ENCODE measurements at regions not wholly inside any gene's neighbourhood (a gene's known extent, or its start where the extent isn't known, plus 50 kb on each side); places are given as distances from the start of the nearest gene placed in this dataset.

DNA sequence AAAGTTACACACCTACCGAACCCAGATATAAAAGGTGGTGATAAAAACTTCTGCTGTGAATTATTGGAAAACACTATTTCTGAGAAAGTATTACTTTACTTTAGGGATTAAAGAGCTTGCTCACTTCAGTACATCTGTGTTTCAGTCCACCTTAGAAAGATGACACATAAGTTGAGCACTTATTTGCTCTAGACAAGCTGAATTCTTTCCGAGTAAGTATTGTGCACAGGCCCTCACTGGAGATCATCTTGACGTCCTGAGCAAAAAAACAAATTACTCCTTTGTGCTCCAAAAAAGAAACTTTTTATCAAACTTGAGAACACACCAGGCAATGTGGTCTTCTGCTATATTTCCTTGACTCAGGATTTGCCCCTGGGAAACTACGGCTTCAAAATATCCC, 231.0 kb upstream of the GRAMD2B start:
- DNase-seq (ENCODE audit: extremely low spot score), result no peak
- WGBS, result 95% methylated on average over 4 of the region's 4 CpGs
- no peak overlapping the region for H3K27ac ChIP-seq (ENCODE audit: low read depth)
- no peaks in the 10 kb centered on the region for H3K4me1 ChIP-seq (ENCODE audit: insufficient read depth)
- no peak overlapping the region for H3K4me3 ChIP-seq (ENCODE audit: low read depth, low read length)
- H3K36me3 ChIP-seq (ENCODE audit: insufficient read depth), result no peaks in the 10 kb centered on the region

DNA sequence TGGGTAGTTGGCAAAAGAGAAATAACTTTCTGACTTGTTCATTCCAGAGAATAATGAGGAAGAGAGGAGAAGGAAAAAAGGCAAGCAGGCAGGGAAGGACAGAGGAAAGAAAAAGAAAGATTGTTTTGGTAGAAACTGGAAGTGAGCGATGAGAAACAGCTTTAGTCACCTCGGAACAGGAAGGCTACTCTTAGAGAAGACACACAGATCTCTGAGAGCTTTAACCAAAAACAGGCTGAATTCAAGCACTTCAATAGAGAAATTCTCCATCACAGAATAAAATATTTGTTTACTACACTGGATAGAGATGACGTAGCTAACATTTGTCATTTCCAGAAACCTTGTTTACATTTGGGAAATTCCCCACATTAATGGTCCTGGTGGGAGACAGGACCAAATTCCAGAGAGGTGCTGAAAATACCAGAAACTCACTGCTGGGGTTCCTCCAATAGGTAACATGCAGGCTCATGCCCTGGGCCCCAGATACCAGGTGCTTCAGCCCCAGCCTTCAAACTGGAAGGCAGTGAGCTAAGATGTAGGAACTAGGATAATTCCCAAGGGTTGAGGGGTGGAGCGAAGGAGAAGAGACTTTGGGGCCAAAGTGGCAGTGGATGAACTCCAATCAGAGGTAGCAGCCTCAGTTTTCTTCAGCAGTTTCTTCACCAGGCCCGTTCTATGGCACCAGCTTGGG, 227.7 kb upstream of the GRAMD2B start:
- DNase-seq (ENCODE audit: extremely low spot score), result no peak
- WGBS, result 58% methylated on average over 5 of the region's 5 CpGs
- Histone ChIP-seq H3K36me3 (ENCODE audit: insufficient read depth) (no peaks in the 10 kb centered on the region), H3K4me3 (ENCODE audit: low read depth, low read length) (no peak overlapping the region), H3K27ac (ENCODE audit: low read depth) (no peak overlapping the region), H3K4me1 (ENCODE audit: insufficient read depth) (no peaks in the 10 kb centered on the region)

DNA sequence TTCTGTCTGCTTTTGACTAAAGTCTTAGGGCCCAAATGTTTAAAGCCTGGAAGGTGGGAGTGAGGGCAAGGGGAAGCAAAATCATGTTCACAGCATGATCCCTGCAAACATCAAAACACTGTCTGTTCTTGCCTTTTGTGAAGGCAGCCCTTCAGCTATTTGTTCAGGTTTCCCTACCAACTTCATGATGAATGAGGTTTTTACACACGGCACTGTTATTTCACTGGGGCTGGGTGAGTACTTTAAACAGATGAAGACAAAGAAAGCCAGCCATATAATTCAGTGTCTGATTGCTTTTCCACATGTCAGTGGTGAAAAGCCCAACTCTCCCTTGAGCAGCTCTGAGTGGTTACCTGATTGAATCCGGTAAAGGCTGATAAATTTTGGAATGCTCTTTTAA, 224.7 kb upstream of the GRAMD2B start:
- no peaks in the 10 kb centered on the region for H3K4me1 ChIP-seq (ENCODE audit: insufficient read depth)

DNA sequence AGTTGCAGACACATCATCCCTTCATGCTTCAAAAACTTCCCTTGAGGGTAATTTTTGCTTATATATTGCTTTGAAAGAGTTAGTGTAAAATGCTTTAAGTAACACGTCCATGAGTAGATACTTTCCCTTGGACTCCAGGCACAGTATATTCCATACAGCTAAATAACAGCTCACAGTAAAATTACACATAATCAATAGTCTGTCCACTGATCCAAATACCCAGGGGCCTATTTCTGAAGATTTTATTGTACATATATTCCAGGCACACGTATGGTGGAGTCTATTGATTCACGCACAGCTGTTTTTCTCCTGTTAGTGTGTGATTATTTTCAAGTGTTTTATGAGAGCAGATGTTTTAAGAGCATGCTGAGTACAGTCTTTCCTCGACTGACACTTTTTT, 223.7 kb upstream of the GRAMD2B start:
- Histone ChIP-seq H3K4me1 (ENCODE audit: insufficient read depth) (no peaks in the 10 kb centered on the region), H3K36me3 (ENCODE audit: insufficient read depth) (no peaks in the 10 kb centered on the region), H3K27ac (ENCODE audit: low read depth) (no peak overlapping the region), H3K4me3 (ENCODE audit: low read depth, low read length) (no peak overlapping the region)
- DNase-seq (ENCODE audit: extremely low spot score), result no peak
- 79% methylated on average over 4 of the region's 4 CpGs for WGBS

More for the DNA sequence above, 224.7 kb upstream of the GRAMD2B start:
- DNase-seq (ENCODE audit: extremely low spot score), result no peak
- no peak overlapping the region for H3K4me3 ChIP-seq (ENCODE audit: low read depth, low read length)
- no peaks in the 10 kb centered on the region for H3K36me3 ChIP-seq (ENCODE audit: insufficient read depth)
- H3K27ac ChIP-seq (ENCODE audit: low read depth), result no peak overlapping the region
- WGBS, result 78% methylated on average over 2 of the region's 2 CpGs

DNA sequence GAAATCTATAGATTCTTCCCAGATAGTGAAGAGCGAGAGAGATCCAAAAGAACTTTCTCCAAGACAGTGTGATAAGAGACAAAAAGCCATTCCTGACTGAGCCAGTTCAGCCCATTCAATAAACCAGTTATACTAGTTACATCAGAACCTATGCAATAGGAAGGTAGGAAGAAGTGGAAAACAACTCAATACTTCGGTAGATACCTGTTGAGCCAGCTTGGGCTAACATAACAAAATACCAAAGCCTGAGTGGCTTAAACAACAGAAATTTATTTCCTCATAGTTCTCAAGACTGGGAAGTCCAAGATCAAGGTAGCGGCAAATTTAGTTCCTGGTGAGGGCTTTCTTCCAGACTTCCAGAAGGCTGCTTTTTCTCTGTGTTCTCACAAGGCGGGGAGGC, 214.5 kb upstream of the GRAMD2B start:
- H3K4me3 ChIP-seq (ENCODE audit: low read depth, low read length), result no peak overlapping the region
- DNase-seq (ENCODE audit: extremely low spot score), result no peak
- 70% methylated on average over 4 of the region's 4 CpGs for WGBS
- H3K4me1 ChIP-seq (ENCODE audit: insufficient read depth), result no peaks in the 10 kb centered on the region
- H3K27ac ChIP-seq (ENCODE audit: low read depth), result no peak overlapping the region
- no peaks in the 10 kb centered on the region for H3K36me3 ChIP-seq (ENCODE audit: insufficient read depth)

DNA sequence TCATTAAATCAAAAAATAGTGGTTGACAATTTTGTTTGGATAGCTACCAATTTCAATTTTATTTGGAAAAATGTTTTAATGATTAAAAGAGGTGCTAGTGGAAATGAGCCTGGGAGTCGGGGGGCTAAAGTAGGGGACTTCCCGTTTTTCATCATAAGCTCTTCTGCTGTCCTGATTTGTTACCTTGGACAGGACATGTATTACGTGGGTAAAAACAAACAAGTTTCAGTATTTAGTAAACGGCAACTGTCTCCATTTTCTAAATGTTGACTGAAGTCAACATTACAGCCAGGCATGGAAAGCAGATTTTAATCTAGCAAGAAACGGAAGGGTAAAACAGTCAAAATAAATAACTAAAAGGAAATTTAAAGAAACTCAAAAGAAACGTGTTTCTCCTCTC, 212.3 kb upstream of the GRAMD2B start:
- DNase-seq (ENCODE audit: extremely low spot score), result no peak
- H3K36me3 ChIP-seq (ENCODE audit: insufficient read depth), result no peaks in the 10 kb centered on the region
- no peak overlapping the region for H3K27ac ChIP-seq (ENCODE audit: low read depth)
- 78% methylated on average over 6 of the region's 6 CpGs for WGBS
- H3K4me3 ChIP-seq (ENCODE audit: low read depth, low read length), result no peak overlapping the region
- H3K4me1 ChIP-seq (ENCODE audit: insufficient read depth), result no peaks in the 10 kb centered on the region

DNA sequence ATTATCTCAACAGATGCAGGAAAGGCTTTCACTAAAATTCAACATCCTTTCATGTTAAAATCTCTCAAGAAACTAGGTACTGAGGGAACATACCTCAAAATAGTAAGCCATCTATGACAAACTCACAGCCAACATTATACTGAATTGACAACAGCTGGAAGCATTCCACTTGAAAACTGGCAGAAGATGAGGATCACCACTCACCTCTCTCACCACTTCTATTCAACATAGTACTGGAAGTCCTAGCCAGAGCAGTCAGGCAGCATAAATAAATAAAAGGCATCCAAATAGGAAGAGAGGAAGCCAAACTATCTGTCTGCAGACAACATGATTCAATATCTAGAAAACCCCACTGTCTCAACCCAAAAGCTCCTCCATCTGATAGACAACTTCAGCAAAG, 203.6 kb upstream of the GRAMD2B start:
- Histone ChIP-seq H3K27ac (ENCODE audit: low read depth) (no peak overlapping the region), H3K36me3 (ENCODE audit: insufficient read depth) (no peaks in the 10 kb centered on the region), H3K4me1 (ENCODE audit: insufficient read depth) (no peaks in the 10 kb centered on the region), H3K4me3 (ENCODE audit: low read depth, low read length) (no peak overlapping the region)
- DNase-seq (ENCODE audit: extremely low spot score), result no peak

DNA sequence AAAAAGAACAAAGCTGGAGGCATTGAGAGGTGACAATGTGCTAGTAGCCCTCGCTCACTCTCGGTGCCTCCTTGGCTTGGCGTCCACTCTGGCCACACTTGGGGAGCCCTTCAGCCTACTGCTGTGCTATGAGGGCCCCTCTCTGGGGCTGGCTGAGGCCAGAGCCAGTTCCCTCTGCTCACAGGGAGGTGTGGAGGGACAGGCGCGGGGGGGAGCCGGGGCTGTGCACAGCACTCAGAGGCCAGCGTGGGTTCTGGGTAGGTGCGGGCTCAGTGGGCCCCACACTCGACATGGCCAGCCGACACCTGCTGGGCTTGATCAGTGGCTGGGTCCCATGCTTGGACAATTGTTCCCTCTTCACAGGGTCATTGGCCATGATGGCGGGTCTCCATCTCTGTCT, 202.5 kb upstream of the GRAMD2B start:
- Histone ChIP-seq H3K36me3 (ENCODE audit: insufficient read depth) (no peaks in the 10 kb centered on the region), H3K27ac (ENCODE audit: low read depth) (no peak overlapping the region), H3K4me3 (ENCODE audit: low read depth, low read length) (no peak overlapping the region), H3K4me1 (ENCODE audit: insufficient read depth) (no peaks in the 10 kb centered on the region)
- no peak for DNase-seq (ENCODE audit: extremely low spot score)
- 94% methylated on average over 11 of the region's 11 CpGs for WGBS

DNA sequence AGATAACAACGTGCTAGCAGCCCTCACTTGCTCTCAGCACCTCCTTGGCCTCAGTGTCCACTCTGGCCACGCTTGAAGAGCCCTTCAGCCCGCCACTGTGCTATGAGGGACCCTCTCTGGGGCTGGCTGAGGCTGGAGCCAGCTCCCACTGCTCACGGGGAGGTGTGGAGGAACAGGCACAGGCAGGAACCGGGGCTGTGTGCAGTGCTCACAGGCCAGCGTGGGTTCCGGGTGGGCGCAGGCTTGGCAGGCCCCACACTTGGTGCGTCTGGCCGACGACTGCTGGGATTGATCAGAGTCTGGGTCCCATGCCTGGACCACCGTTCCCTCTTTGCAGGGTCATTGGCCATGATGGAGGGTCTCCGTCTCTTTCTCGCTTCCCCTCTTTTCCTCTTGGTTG, 194.3 kb upstream of the GRAMD2B start:
- whole genome bisulfite sequencing, result 93% methylated on average over 14 of the region's 14 CpGs
- no peak for DNase-seq (ENCODE audit: extremely low spot score)
- no peak overlapping the region for H3K27ac ChIP-seq (ENCODE audit: low read depth)
- no peaks in the 10 kb centered on the region for H3K36me3 ChIP-seq (ENCODE audit: insufficient read depth)
- no peaks in the 10 kb centered on the region for H3K4me1 ChIP-seq (ENCODE audit: insufficient read depth)
- H3K4me3 ChIP-seq (ENCODE audit: low read depth, low read length), result no peak overlapping the region

DNA sequence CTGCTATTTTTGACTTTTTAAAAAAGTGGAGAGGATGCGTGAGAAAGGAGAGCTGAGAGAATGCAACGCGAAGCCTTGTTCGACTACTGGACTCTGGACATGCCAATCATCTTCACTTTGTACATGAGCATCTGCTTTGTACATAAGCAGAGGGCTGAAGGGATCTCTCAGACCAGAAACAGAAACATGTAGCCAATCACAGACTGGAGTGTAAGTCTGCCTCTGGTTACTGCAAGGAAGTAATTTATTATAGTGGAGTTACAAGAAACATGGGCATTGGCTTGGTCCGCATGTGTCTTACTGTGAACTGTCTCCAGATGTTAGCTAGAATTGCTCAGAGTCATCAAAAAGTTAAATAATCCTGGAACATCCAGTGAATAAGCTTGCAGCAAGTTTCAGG, 190.0 kb upstream of the GRAMD2B start:
- no peak for DNase-seq (ENCODE audit: extremely low spot score)
- Histone ChIP-seq H3K36me3 (ENCODE audit: insufficient read depth) (no peaks in the 10 kb centered on the region), H3K4me1 (ENCODE audit: insufficient read depth) (no peaks in the 10 kb centered on the region), H3K4me3 (ENCODE audit: low read depth, low read length) (no peak overlapping the region), H3K27ac (ENCODE audit: low read depth) (no peak overlapping the region)
- WGBS, result 91% methylated on average over 5 of the region's 5 CpGs

DNA sequence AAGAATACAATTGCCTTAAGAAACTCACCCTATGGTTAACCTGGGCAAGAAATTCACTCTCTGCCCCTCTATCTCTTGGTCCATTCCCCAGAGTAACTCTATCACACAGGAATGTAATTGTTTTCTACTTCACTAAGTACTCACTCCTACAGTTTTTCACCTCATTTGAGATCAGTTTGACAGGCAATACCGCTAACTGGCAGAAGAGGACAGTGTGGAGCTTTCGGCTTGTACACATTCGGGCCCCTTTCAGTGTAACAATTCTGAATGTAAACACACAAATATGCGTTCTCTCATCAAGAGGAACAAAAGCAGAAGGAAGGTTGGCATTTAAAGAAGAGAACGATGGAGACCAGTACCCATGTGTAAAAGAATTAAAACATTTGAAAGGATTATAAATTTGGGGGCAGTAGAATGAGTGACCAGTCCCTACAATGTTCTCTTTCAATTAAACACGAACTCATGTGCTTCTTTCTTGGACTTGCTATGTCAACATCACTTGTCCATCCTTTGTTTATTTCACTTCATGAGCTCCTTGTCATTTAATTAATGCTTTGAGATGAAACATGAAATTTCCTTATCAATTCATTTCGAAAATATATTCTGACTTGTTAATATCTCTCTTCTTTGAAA, 188.5 kb upstream of the GRAMD2B start:
- Histone ChIP-seq H3K4me1 (ENCODE audit: insufficient read depth) (no peaks in the 10 kb centered on the region), H3K4me3 (ENCODE audit: low read depth, low read length) (no peak overlapping the region), H3K27ac (ENCODE audit: low read depth) (no peak overlapping the region), H3K36me3 (ENCODE audit: insufficient read depth) (no peaks in the 10 kb centered on the region)
- no peak for DNase-seq (ENCODE audit: extremely low spot score)
- 52% methylated on average over 7 of the region's 7 CpGs for WGBS

DNA sequence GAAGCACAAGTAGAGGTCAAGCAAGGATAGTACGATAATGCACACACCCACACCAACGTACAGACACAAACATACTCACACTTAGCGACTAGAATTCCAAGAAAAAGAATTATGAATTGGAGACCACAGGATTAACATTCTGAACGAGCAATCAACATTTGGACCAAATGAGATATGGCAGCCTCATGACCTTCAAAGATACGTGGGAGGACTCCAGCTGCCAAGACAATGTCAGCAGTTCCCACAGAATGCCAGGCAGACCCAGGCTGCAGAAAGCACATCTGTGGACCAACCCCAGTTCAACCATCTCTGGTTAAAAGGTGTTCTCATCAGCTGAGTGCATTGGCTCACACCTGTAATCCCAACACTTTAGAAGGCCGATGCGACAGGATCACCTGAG, 187.6 kb upstream of the GRAMD2B start:
- Histone ChIP-seq H3K27ac (ENCODE audit: low read depth) (no peak overlapping the region), H3K4me1 (ENCODE audit: insufficient read depth) (no peaks in the 10 kb centered on the region), H3K4me3 (ENCODE audit: low read depth, low read length) (no peak overlapping the region), H3K36me3 (ENCODE audit: insufficient read depth) (no peaks in the 10 kb centered on the region)
- 85% methylated on average over 7 of the region's 7 CpGs for WGBS
- DNase-seq (ENCODE audit: extremely low spot score), result no peak

DNA sequence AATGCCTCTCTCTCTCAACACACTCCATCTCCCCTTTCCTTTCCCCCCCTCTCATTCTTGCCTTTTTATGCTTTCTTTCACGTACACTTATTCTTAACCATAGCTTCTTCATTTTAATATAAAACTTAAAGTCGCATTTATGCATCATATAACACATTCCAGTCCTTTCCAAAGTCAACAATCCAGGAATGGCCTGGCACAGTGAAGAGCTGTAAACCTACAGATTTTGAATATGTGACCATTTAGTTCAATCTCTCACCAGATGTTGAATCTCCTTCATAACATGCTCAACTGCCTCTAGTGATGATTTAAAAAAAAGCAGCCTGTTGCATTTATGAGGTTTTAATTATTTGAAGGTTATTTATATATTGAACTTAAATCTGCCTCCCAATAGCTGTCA, 186.2 kb upstream of the GRAMD2B start:
- H3K4me3 ChIP-seq (ENCODE audit: low read depth, low read length), result no peak overlapping the region
- 85% methylated on average over 2 of the region's 2 CpGs for WGBS
- DNase-seq (ENCODE audit: extremely low spot score), result no peak

DNA sequence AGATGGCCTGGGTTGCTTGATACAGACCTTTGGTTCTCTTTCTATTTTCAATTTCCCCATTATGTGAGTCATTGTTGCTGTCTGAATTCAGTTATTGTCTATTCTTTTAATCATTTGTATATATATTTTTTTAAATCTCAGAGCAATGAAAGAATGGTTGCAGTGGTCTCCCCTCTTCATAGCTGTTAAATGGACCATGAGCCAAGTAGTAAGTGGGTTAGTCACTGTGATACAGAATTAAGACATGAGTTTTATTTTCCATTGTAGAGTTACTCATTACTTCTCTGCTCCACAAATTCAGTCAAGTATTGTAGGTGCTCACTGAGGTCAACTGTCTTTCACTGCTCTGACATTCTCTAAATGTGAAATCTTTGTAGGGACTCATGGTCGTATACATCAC, 174.6 kb upstream of the GRAMD2B start:
- Histone ChIP-seq H3K4me3 (ENCODE audit: low read depth, low read length) (no peak overlapping the region), H3K36me3 (ENCODE audit: insufficient read depth) (no peaks in the 10 kb centered on the region)
- 84% methylated on average over 1 of the region's 1 CpG for WGBS

More for the DNA sequence above, 186.2 kb upstream of the GRAMD2B start:
- Histone ChIP-seq H3K4me1 (ENCODE audit: insufficient read depth) (no peaks in the 10 kb centered on the region), H3K27ac (ENCODE audit: low read depth) (no peak overlapping the region), H3K36me3 (ENCODE audit: insufficient read depth) (no peaks in the 10 kb centered on the region)

More for the DNA sequence above, 174.6 kb upstream of the GRAMD2B start:
- Histone ChIP-seq H3K4me1 (ENCODE audit: insufficient read depth) (no peaks in the 10 kb centered on the region), H3K27ac (ENCODE audit: low read depth) (no peak overlapping the region)
- DNase-seq (ENCODE audit: extremely low spot score), result no peak

All from urinary bladder (tissue), 3 donors.